ENCODE measurements at regions not wholly inside any gene's neighbourhood (a gene's known extent, or its start where the extent isn't known, plus 50 kb on each side); places are given as distances from the start of the nearest gene placed in this dataset.

DNA sequence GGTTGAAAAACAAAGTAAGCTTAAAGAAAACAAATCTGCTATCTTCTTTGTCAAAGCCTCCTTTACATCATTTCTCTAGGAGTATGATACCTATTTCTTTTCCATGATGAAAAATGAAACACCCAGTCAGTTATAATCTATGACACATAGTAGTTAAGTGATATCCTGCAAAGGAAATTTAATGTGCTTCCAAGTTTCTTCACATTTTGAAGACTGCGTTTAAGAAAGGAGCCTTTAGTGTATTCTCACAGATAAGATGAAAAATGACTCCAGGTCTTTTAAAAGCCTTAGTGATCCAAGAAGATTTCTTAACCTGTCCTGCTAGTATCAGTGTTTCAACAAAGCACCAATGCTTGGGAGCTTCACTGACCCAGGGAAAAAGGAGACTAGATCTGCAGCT, 356.7 kb downstream of the CCDC85A start:
- in situ Hi-C loops (cut with HindIII; ENCODE audit: low pct_unique_long_range_greater_than_20kb, low sequenced_read_pairs): no loop called here
- no peaks in the 10 kb centered on the region for H3K4me1 ChIP-seq (ENCODE audit: control insufficient read depth, insufficient read depth, low read length)
- ChIA-PET CTCF (no interaction called here), POLR2A (no interaction called here)
- DNase-seq (ENCODE audit: low read depth, low spot score) (no peak), ATAC-seq (no peak)
- H3K36me3 ChIP-seq (ENCODE audit: control insufficient read depth, insufficient read depth, low read length): no peaks in the 10 kb centered on the region
- TF ChIP-seq, protein P1, sequence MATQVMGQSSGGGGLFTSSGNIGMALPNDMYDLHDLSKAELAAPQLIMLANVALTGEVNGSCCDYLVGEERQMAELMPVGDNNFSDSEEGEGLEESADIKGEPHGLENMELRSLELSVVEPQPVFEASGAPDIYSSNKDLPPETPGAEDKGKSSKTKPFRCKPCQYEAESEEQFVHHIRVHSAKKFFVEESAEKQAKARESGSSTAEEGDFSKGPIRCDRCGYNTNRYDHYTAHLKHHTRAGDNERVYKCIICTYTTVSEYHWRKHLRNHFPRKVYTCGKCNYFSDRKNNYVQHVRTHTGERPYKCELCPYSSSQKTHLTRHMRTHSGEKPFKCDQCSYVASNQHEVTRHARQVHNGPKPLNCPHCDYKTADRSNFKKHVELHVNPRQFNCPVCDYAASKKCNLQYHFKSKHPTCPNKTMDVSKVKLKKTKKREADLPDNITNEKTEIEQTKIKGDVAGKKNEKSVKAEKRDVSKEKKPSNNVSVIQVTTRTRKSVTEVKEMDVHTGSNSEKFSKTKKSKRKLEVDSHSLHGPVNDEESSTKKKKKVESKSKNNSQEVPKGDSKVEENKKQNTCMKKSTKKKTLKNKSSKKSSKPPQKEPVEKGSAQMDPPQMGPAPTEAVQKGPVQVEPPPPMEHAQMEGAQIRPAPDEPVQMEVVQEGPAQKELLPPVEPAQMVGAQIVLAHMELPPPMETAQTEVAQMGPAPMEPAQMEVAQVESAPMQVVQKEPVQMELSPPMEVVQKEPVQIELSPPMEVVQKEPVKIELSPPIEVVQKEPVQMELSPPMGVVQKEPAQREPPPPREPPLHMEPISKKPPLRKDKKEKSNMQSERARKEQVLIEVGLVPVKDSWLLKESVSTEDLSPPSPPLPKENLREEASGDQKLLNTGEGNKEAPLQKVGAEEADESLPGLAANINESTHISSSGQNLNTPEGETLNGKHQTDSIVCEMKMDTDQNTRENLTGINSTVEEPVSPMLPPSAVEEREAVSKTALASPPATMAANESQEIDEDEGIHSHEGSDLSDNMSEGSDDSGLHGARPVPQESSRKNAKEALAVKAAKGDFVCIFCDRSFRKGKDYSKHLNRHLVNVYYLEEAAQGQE (IDR thresholded peaks at IDR 0.05; ENCODE audit: insufficient read depth in 1 of 2, low read depth in 2 of 2, low read length in 1 of 2): no peak
- TF ChIP-seq POLR2AphosphoS5 (IDR thresholded peaks at IDR 0.05; ENCODE audit: low read depth, low read length): no peak
- no peaks in the 10 kb centered on the region for H3K27me3 ChIP-seq (ENCODE audit: control insufficient read depth, insufficient read depth, low read length)
- H3K9me3 ChIP-seq (ENCODE audit: control insufficient read depth, insufficient read depth, low read depth, low read length): no peaks in the 10 kb centered on the region
- intact Hi-C loops (cut with micrococcal nuclease; ENCODE audit: unreplicated experiment): no loop called here
- no peak overlapping the region for H3K4me3 ChIP-seq (ENCODE audit: low read depth in 2 of 2, low read length in 2 of 2)
- no TSS peak for BruUV-seq (replicated peaks)
- no peak overlapping the region for H3K27ac ChIP-seq (ENCODE audit: low read length)

DNA sequence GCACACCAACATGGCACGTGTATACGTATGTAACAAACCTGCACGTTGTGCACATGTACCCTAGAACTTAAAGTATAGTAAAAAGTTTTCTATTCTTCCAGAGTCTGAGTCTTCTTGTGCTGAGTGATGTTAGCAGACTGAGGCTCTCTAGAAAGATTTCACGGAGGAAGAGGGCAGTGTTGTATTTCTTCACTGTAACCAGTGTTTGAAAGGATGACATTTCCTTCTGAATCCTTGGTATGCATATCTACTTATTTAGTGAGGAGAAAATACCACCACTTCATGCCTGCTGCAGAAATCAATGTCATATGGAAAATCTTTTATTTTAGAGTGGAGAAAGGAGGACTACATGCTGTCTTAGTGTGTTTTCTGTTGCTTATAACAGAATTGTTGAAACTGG, 357.1 kb downstream of the CCDC85A start:
- H3K36me3 ChIP-seq (ENCODE audit: control insufficient read depth, insufficient read depth, low read length): no peaks in the 10 kb centered on the region
- no peak overlapping the region for H3K27ac ChIP-seq (ENCODE audit: low read length)
- in situ Hi-C loops (cut with HindIII; ENCODE audit: low pct_unique_long_range_greater_than_20kb, low sequenced_read_pairs): no loop called here
- intact Hi-C loops (cut with micrococcal nuclease; ENCODE audit: unreplicated experiment): no loop called here
- no peak for DNase-seq (ENCODE audit: low read depth, low spot score)
- ATAC-seq: no peak
- no TSS peak for BruUV-seq (replicated peaks)
- no peaks in the 10 kb centered on the region for H3K27me3 ChIP-seq (ENCODE audit: control insufficient read depth, insufficient read depth, low read length)
- no peak overlapping the region for H3K4me3 ChIP-seq (ENCODE audit: low read depth in 2 of 2, low read length in 2 of 2)
- H3K4me1 ChIP-seq (ENCODE audit: control insufficient read depth, insufficient read depth, low read length): no peaks in the 10 kb centered on the region
- no peaks in the 10 kb centered on the region for H3K9me3 ChIP-seq (ENCODE audit: control insufficient read depth, insufficient read depth, low read depth, low read length)
- TF ChIP-seq, protein P1 (IDR thresholded peaks at IDR 0.05; ENCODE audit: insufficient read depth in 1 of 2, low read depth in 2 of 2, low read length in 1 of 2): no peak
- no peak for TF ChIP-seq POLR2AphosphoS5 (IDR thresholded peaks at IDR 0.05; ENCODE audit: low read depth, low read length)
- no peak for TF ChIP-seq SIN3A (IDR thresholded peaks at IDR 0.05; ENCODE audit: borderline replicate concordance, insufficient read depth, low read depth, low read length)
- TF ChIP-seq, protein P2, sequence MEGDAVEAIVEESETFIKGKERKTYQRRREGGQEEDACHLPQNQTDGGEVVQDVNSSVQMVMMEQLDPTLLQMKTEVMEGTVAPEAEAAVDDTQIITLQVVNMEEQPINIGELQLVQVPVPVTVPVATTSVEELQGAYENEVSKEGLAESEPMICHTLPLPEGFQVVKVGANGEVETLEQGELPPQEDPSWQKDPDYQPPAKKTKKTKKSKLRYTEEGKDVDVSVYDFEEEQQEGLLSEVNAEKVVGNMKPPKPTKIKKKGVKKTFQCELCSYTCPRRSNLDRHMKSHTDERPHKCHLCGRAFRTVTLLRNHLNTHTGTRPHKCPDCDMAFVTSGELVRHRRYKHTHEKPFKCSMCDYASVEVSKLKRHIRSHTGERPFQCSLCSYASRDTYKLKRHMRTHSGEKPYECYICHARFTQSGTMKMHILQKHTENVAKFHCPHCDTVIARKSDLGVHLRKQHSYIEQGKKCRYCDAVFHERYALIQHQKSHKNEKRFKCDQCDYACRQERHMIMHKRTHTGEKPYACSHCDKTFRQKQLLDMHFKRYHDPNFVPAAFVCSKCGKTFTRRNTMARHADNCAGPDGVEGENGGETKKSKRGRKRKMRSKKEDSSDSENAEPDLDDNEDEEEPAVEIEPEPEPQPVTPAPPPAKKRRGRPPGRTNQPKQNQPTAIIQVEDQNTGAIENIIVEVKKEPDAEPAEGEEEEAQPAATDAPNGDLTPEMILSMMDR (IDR thresholded peaks at IDR 0.05): no peak
- no peak for TF ChIP-seq TCF7L2 (IDR thresholded peaks at IDR 0.05; ENCODE audit: low read depth, low read length)
- POLR2A ChIA-PET: no interaction called here
- CTCF ChIA-PET: no interaction called here

Data from Panc1 (cell line).